Sigmoid colon (tissue), 4 donors: ENCODE measurements at regions not wholly inside any gene's neighbourhood (a gene's known extent, or its start where the extent isn't known, plus 50 kb on each side); places are given as distances from the start of the nearest gene placed in this dataset.

Source experiments
- CTCF ChIP-seq, 4 experiments: fragments of 450-650 bp in 3 of 4; fragments of 200-600 bp in 1 of 4; IDR thresholded peaks; one replicate each; pipeline ENCODE4 v1.5.1; 2016 to 2019; ENCODE audit warnings: antibody characterized with exemption in 4 of 4, mild to moderate bottlenecking in 3 of 4, moderate library complexity in 2 of 4
- EP300 ChIP-seq, 4 donors: sonication (generic); formaldehyde crosslinking; IDR thresholded peaks; one replicate each; pipeline ENCODE4 v1.6.1; 2017; ENCODE audit warnings: antibody characterized with exemption in 4 of 4
- POLR2A ChIP-seq, 2 donors: fragments of 450-650 bp; IDR thresholded peaks; one replicate each; pipeline ENCODE4 v1.6.1; 2016; ENCODE audit warnings: antibody characterized with exemption in 2 of 2, mild to moderate bottlenecking in 2 of 2, moderate library complexity in 2 of 2
- POLR2AphosphoS5 ChIP-seq, 4 donors: sonication (generic); formaldehyde crosslinking; IDR thresholded peaks; one replicate each; pipeline ENCODE4 v1.6.1; 2017; ENCODE audit warnings: antibody characterized with exemption in 4 of 4

- TF ChIP-seq CTCF (IDR thresholded peaks at IDR 0.05) (no peak), POLR2A (IDR thresholded peaks at IDR 0.05) (no peak), POLR2AphosphoS5 (IDR thresholded peaks at IDR 0.05) (no peak), EP300 (IDR thresholded peaks at IDR 0.05) (no peak)
Observed at GRCh38 chr2:196336207-196336606, 164.8 kb upstream of the STK17B start.
